ENCODE measurements at regions not wholly inside any gene's neighbourhood (a gene's known extent, or its start where the extent isn't known, plus 50 kb on each side); places are given as distances from the start of the nearest gene placed in this dataset.

DNA sequence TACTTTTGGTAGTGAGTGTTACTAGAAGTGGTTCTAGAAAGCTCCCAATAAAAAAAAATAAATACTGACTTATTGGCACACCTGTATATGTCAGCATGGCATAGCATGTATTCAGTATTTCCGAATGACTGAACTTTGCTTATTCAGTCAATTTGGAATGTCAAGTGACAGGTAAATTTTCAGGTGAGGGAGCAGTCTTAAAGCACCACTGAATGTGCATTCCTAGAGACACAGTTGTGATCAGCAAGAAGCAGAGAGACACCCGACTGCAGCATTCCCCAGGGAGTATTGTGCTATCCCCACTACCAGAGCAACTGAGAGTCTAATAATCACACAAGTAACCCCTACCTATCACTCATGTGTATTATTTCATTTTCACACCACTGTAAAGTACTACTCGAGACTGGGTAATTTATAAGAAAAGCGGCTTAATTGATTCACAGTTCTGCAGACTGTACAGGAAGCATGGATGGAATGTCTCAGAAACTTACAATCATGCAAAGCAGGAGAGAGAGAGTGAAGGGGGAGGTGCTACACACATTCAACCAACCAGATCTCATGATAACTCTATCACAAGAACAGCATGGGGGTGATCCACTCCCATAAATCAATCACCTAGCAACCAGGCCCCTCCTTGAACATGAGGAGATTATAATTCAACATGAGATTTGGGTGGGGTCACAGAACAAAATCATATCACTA is 201.5 kb downstream of the TBX15 start:
- no peak overlapping the region for H3K4me3 ChIP-seq (ENCODE audit: low read length)
- TF ChIP-seq CTCF (IDR thresholded peaks at IDR 0.05; ENCODE audit: insufficient read depth, low read depth, low read length, missing control alignments), result no peak
- DNase-seq (ENCODE audit: low read depth), result no peak

DNA sequence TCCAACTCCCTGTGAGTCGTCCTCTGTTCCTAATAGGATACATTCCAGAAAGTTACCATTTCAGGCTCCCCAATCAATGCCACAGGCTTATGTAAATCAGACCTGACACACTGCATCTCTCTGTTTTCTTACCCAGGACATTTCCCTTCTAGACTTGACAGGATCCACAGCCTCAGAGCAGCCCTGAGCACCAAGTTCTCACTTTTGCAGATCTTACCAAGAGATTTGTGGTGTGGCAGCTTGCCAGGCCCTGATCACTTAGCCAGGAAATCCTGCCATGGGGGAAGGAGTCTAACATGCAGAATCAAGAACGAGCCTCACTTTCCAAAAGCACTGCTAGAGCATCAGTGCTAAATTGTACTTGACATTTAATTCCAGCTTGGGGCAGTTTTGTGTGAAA is 202.9 kb downstream of the TBX15 start:
- no peak for DNase-seq (ENCODE audit: low read depth)
- no peak for TF ChIP-seq CTCF (IDR thresholded peaks at IDR 0.05; ENCODE audit: insufficient read depth, low read depth, low read length, missing control alignments)

GRCh38 chr1:118783095-118783758 is 204.9 kb downstream of the TBX15 start:
- DNase-seq (ENCODE audit: low read depth), result no peak
- H3K4me3 ChIP-seq (ENCODE audit: low read length), result no peak overlapping the region
- TF ChIP-seq CTCF (IDR thresholded peaks at IDR 0.05; ENCODE audit: insufficient read depth, low read depth, low read length, missing control alignments), result no peak

More for the DNA sequence above, 202.9 kb downstream of the TBX15 start:
- H3K4me3 ChIP-seq (ENCODE audit: low read length), result no peak overlapping the region

DNA sequence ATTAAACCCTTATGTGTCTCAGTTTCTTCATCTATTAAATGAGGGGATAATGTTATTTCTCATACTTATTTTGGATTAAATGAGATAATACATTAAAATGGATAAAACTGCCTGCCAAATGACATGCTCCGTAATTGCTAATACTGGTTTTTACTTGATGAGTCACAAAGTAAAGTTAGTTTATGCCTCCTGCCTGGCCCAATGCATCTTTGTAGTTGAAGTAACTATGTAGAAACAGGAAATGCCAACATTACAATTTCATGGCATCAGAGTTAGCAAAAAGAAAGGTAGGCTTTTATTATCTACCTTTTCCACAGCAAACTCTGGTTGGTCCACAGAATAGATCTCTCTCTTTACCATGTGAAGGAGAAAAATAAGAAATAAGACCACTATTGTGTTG is 214.5 kb downstream of the TBX15 start:
- H3K4me3 ChIP-seq (ENCODE audit: low read length), result no peak overlapping the region
- no peak for TF ChIP-seq CTCF (IDR thresholded peaks at IDR 0.05; ENCODE audit: insufficient read depth, low read depth, low read length, missing control alignments)
- DNase-seq (ENCODE audit: low read depth), result peak; percentile 41

GRCh38 chr1:118767971-118768370 is 220.2 kb downstream of the TBX15 start:
- no peak overlapping the region for H3K4me3 ChIP-seq (ENCODE audit: low read length)
- TF ChIP-seq CTCF (IDR thresholded peaks at IDR 0.05; ENCODE audit: insufficient read depth, low read depth, low read length, missing control alignments), result no peak
- DNase-seq (ENCODE audit: low read depth), result no peak

DNA sequence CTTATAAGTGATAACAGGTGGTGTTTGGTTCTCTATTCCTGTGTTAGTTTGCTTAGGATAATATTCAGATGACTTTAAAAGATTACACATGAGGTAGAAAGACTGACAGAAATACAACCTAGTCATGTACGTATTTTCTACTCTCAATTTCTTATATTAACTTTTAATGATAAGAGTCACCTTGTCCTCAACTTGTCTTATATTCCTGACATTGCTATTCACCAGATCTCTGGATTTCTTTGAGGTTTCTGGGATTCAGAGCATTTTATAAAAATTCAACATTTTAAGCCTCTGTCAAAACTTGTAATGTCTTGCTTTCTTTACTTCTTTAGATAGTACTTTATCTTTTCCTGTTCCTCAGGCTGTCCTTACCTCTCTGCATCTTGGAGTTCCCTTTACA is 234.2 kb downstream of the TBX15 start:
- H3K4me3 ChIP-seq (ENCODE audit: low read length), result no peak overlapping the region
- no peak for DNase-seq (ENCODE audit: low read depth)
- no peak for TF ChIP-seq CTCF (IDR thresholded peaks at IDR 0.05; ENCODE audit: insufficient read depth, low read depth, low read length, missing control alignments)

DNA sequence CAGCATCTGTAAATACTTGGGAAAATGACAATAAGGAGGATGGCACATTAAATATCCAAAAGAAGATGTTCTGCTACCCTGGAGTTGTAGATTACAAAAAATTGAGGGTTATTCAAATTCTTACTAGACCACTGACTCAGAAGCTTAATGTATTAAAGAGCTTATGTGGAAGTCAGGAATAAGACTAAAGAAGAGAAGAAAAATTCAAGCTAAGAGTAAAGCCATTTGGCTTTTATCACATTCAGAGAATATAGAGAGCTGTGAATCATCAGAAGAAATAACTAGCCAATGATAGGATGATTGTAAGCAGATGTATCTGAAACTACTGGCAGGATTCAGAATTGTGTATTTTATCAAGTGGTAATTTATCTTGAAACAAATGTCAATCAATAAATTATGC is 237.0 kb downstream of the TBX15 start:
- no peak for TF ChIP-seq CTCF (IDR thresholded peaks at IDR 0.05; ENCODE audit: insufficient read depth, low read depth, low read length, missing control alignments)
- DNase-seq (ENCODE audit: low read depth), result no peak
- no peak overlapping the region for H3K4me3 ChIP-seq (ENCODE audit: low read length)
